ENCODE measurements at regions not wholly inside any gene's neighbourhood (a gene's known extent, or its start where the extent isn't known, plus 50 kb on each side); places are given as distances from the start of the nearest gene placed in this dataset.

GRCh38 chr2:167862782-167863181 lies 384.6 kb downstream of the STK39 start:
- Histone ChIP-seq H3K27ac (ENCODE audit: low read length in 2 of 2) (no peak overlapping the region), H3K4me1 (ENCODE audit: control insufficient read depth in 2 of 2, insufficient read depth in 2 of 2, low read length in 2 of 2) (no peaks in the 10 kb centered on the region), H3K4me2 (replicated peaks; ENCODE audit: low read depth, low read length, poor library complexity, severe bottlenecking) (no peak overlapping the region), H3K27me3 (replicated peaks in 1 of 4; ENCODE audit: control extremely low read depth in 1 of 4, control insufficient read depth in 3 of 4, insufficient read depth in 4 of 4, low read length in 3 of 4) (peaks cover 0 to 2% (median 0%) of the 10 kb centered on the region in 4 experiments), H4K20me1 (ENCODE audit: control insufficient read depth, insufficient read depth, low read length, poor library complexity, severe bottlenecking) (no peaks in the 10 kb centered on the region), H3K9ac (ENCODE audit: low read length) (no peak overlapping the region), H3K4me3 (ENCODE audit: control extremely low read depth in 1 of 5, extremely low read depth in 1 of 5, insufficient read depth in 1 of 5, low read depth in 2 of 5, low read length in 4 of 5) (no peak overlapping the region), H3K36me3 (replicated peaks in 1 of 2; ENCODE audit: control extremely low read depth in 1 of 2, control insufficient read depth in 1 of 2, extremely low read depth in 1 of 2, insufficient read depth in 2 of 2, low read length in 1 of 2) (no peaks in the 10 kb centered on the region), H3K79me2 (ENCODE audit: control insufficient read depth, insufficient read depth, low read length) (no peaks in the 10 kb centered on the region), H3K9me3 (ENCODE audit: control extremely low read depth in 1 of 3, control insufficient read depth in 2 of 3, insufficient read depth in 1 of 3, low read length in 2 of 3) (no peaks in the 10 kb centered on the region), H2AFZ (ENCODE audit: insufficient read depth, low read depth, low read length, poor library complexity, severe bottlenecking) (no peak overlapping the region)
- WGBS (ENCODE audit: insufficient coverage): 25% methylated on average over 1 of the region's 3 CpGs
- H3K9me3 Mint-ChIP-seq (ENCODE audit: insufficient read depth): no peaks in the 10 kb centered on the region
- H3K27me3 Mint-ChIP-seq: peaks cover 6% of the 10 kb centered on the region
- no peak for DNase-seq
- ATAC-seq (ENCODE audit: low read depth): no peak
- TF ChIP-seq EZH2 (IDR thresholded peaks at IDR 0.05; ENCODE audit: borderline replicate concordance, insufficient read depth, low read depth, low read length, poor library complexity, severe bottlenecking) (no peak), CTCF (IDR thresholded peaks at IDR 0.05) (no peak)
- H3K4me1 Mint-ChIP-seq: no peaks in the 10 kb centered on the region
- no peak overlapping the region for H3K27ac Mint-ChIP-seq
- intact Hi-C loops (cut with micrococcal nuclease): no loop called here
- no peak overlapping the region for H3K4me3 Mint-ChIP-seq
- POLR2A ChIA-PET: no interaction called here
- CTCF ChIA-PET: no interaction called here

- Histone ChIP-seq H2AFZ (ENCODE audit: insufficient read depth, low read depth, low read length, poor library complexity, severe bottlenecking) (no peak overlapping the region), H4K20me1 (ENCODE audit: control insufficient read depth, insufficient read depth, low read length, poor library complexity, severe bottlenecking) (no peaks in the 10 kb centered on the region), H3K4me1 (ENCODE audit: control insufficient read depth in 2 of 2, insufficient read depth in 2 of 2, low read length in 2 of 2) (no peaks in the 10 kb centered on the region), H3K27me3 (replicated peaks in 1 of 4; ENCODE audit: control extremely low read depth in 1 of 4, control insufficient read depth in 3 of 4, insufficient read depth in 4 of 4, low read length in 3 of 4) (peaks cover 0 to 2% (median 0%) of the 10 kb centered on the region in 4 experiments), H3K27ac (ENCODE audit: low read length in 2 of 2) (no peak overlapping the region), H3K9ac (ENCODE audit: low read length) (no peak overlapping the region), H3K79me2 (ENCODE audit: control insufficient read depth, insufficient read depth, low read length) (no peaks in the 10 kb centered on the region), H3K9me3 (ENCODE audit: control extremely low read depth in 1 of 3, control insufficient read depth in 2 of 3, insufficient read depth in 1 of 3, low read length in 2 of 3) (no peaks in the 10 kb centered on the region), H3K4me2 (replicated peaks; ENCODE audit: low read depth, low read length, poor library complexity, severe bottlenecking) (no peak overlapping the region), H3K4me3 (ENCODE audit: control extremely low read depth in 1 of 5, extremely low read depth in 1 of 5, insufficient read depth in 1 of 5, low read depth in 2 of 5, low read length in 4 of 5) (no peak overlapping the region), H3K36me3 (replicated peaks in 1 of 2; ENCODE audit: control extremely low read depth in 1 of 2, control insufficient read depth in 1 of 2, extremely low read depth in 1 of 2, insufficient read depth in 2 of 2, low read length in 1 of 2) (no peaks in the 10 kb centered on the region)
- intact Hi-C loops (cut with micrococcal nuclease): no loop called here
- ATAC-seq (ENCODE audit: low read depth): no peak
- DNase-seq: no peak
- no peak overlapping the region for H3K4me3 Mint-ChIP-seq
- TF ChIP-seq CTCF (IDR thresholded peaks at IDR 0.05): no peak
- no peak for TF ChIP-seq EZH2 (IDR thresholded peaks at IDR 0.05; ENCODE audit: borderline replicate concordance, insufficient read depth, low read depth, low read length, poor library complexity, severe bottlenecking)
- peaks cover 8% of the 10 kb centered on the region for H3K27me3 Mint-ChIP-seq
- no peaks in the 10 kb centered on the region for H3K9me3 Mint-ChIP-seq (ENCODE audit: insufficient read depth)
- POLR2A ChIA-PET: no interaction called here
- no peaks in the 10 kb centered on the region for H3K4me1 Mint-ChIP-seq
- WGBS (ENCODE audit: insufficient coverage): 100% methylated on average over 1 of the region's 4 CpGs
- CTCF ChIA-PET: no interaction called here
- no peak overlapping the region for H3K27ac Mint-ChIP-seq
These were observed 385.1 kb downstream of the STK39 start for GRCh38 chr2:167862296-167862695.
